K562 (cell line): ENCODE measurements at regions not wholly inside any gene's neighbourhood (a gene's known extent, or its start where the extent isn't known, plus 50 kb on each side); places are given as distances from the start of the nearest gene placed in this dataset.

Experiments used
- ATAC-seq: fragments of 200-7000 bp; cut with Tn5 transposase; 3 replicates; pipeline ENCODE4 v1.9.1; 2020; ENCODE audit warnings: moderate library complexity
- BruUV-seq: library from RNA; stranded (reverse); fragments of 400-500 nt; replicated peaks from 2 replicates; lab custom pipeline; 2021; lab: Mats Ljungman, UMichigan
- CTCF ChIA-PET: fragments of 300-600 bp; formaldehyde crosslinking; extraction: SDS; loops from one replicate; lab custom pipeline; 2021; ENCODE audit warnings: low intra/inter-chr PET ratio; lab: Yijun Ruan, JAX
- POLR2A ChIA-PET: fragments of 300-600, 350-650 bp; sonication (Branson Sonifier 250); formaldehyde crosslinking; extraction: SDS; loops from one replicate; lab custom pipeline; 2021; ENCODE audit warnings: antibody characterized with exemption, inconsistent platforms; lab: Yijun Ruan, JAX
- DNase-seq, 4 experiments: peaks; one replicate each; pipeline versions ENCODE4 v3.0.0 to v3.0.0-alpha.2; 2011 to 2018; ENCODE audit warnings: low spot score in 3 of 4, mixed read lengths in 3 of 4; ENCODE audit errors: extremely low read depth in 1 of 4
- FAIRE-seq: peaks from 2 replicates; lab custom pipeline; 2011; peaks lifted over from hg19 to GRCh38; lab: Jason Lieb, UNC
- H2AFZ ChIP-seq: 2 replicates; pipeline ENCODE4 v1.6.0; 2011; ENCODE audit warnings: low read depth, low read length, control low read depth, inconsistent platforms
- H3K27ac ChIP-seq: fragments of 200-600 bp; 3 replicates; pipeline ENCODE4 v1.8.0; 2011; ENCODE audit warnings: low read depth, mild to moderate bottlenecking, control low read depth, inconsistent platforms, low read length, moderate library complexity, mixed read lengths; ENCODE audit errors: extremely low read depth
- H3K27me3 ChIP-seq, 2 experiments: fragments of 300-600 bp in 1 of 2; 2 replicates in 1 of 2; 3 replicates in 1 of 2; pipeline versions ENCODE4 v1.6.0 to v1.8.0; 2011; ENCODE audit warnings: inconsistent platforms in 2 of 2, low read length in 2 of 2, mild to moderate bottlenecking in 1 of 2, mixed read lengths in 1 of 2, moderate library complexity in 1 of 2; ENCODE audit not compliant: control insufficient read depth in 2 of 2, insufficient read depth in 2 of 2
- H3K36me3 ChIP-seq: fragments of 300-600 bp; 3 replicates; pipeline ENCODE4 v1.8.0; 2011; ENCODE audit warnings: mild to moderate bottlenecking, low read length, inconsistent platforms; ENCODE audit not compliant: control insufficient read depth, insufficient read depth
- H3K4me1 ChIP-seq, 2 experiments: fragments of 200-600 bp in 1 of 2; replicated peaks in 1 of 2; 2 replicates in 1 of 2; 3 replicates in 1 of 2; pipeline versions ENCODE4 v1.5.1 to v1.8.0; 2011; ENCODE audit warnings: inconsistent platforms in 2 of 2, low read length in 2 of 2, mild to moderate bottlenecking in 1 of 2, mixed read lengths in 1 of 2, moderate library complexity in 1 of 2; ENCODE audit not compliant: control insufficient read depth in 2 of 2, insufficient read depth in 2 of 2
- H3K4me2 ChIP-seq: 2 replicates; pipeline ENCODE4 v1.6.1; 2011; ENCODE audit warnings: low read length, control low read depth, inconsistent platforms, mixed read lengths; ENCODE audit not compliant: insufficient read depth
- H3K4me3 ChIP-seq: fragments of 200-600 bp; sonication (generic), shearing (Covaris generic); 2 replicates; pipeline ENCODE4 v1.5.1; 2016; ENCODE audit warnings: control low read depth, inconsistent platforms
- H3K79me2 ChIP-seq: fragments of 200-600 bp; 3 replicates; pipeline ENCODE4 v1.8.0; 2011; ENCODE audit warnings: low read length, inconsistent platforms; ENCODE audit not compliant: control insufficient read depth, insufficient read depth
- H3K9ac ChIP-seq, 2 experiments: 2 replicates each; pipeline versions ENCODE4 v1.6.0 to v1.6.1; 2011; ENCODE audit warnings: low read depth in 2 of 2, low read length in 2 of 2, control low read depth in 1 of 2, inconsistent platforms in 1 of 2, mild to moderate bottlenecking in 1 of 2, mixed read lengths in 1 of 2; ENCODE audit not compliant: insufficient read depth in 1 of 2
- H3K9me1 ChIP-seq: one replicate; pipeline ENCODE4 v1.6.0; 2011; ENCODE audit warnings: inconsistent platforms, mild to moderate bottlenecking, low read length, moderate library complexity; ENCODE audit not compliant: control insufficient read depth, insufficient read depth
- H3K9me3 ChIP-seq: replicated peaks from 2 replicates; pipeline ENCODE4 v1.5.1; 2011; ENCODE audit warnings: low read depth, low read length, inconsistent platforms; ENCODE audit not compliant: control insufficient read depth, insufficient read depth
- H4K20me1 ChIP-seq: replicated peaks from 2 replicates; pipeline ENCODE4 v1.6.1; 2011; ENCODE audit warnings: low read length, inconsistent platforms, mixed read lengths; ENCODE audit not compliant: control insufficient read depth, insufficient read depth
- C11orf30 ChIP-seq: fragments of 450-650 bp; IDR thresholded peaks from 2 replicates; pipeline ENCODE4 v1.6.1; 2016; ENCODE audit warnings: low read depth, mild to moderate bottlenecking
- MAFF ChIP-seq: IDR thresholded peaks from 2 replicates; pipeline ENCODE4 v1.6.1; 2012; ENCODE audit warnings: low read length, improper control_type of control experiment
- MAFG ChIP-seq: fragments of 450-650 bp; conservative IDR thresholded peaks from 2 replicates; pipeline ENCODE4 v1.6.1; 2016; ENCODE audit warnings: missing genetic modification characterization, missing compliant biosample characterization
- MAFK ChIP-seq: IDR thresholded peaks from 2 replicates; pipeline ENCODE4 v1.6.1; 2011; ENCODE audit warnings: low read length, improper control_type of control experiment
- MBD1 ChIP-seq: fragments of 250-450 bp; sonication (Bioruptor Pico); IDR thresholded peaks from 2 replicates; pipeline ENCODE4 v1.8.0; 2022; ENCODE audit warnings: inconsistent platforms
- THAP12 ChIP-seq: fragments of 250-450 bp; sonication (Bioruptor Pico); IDR thresholded peaks from 2 replicates; pipeline ENCODE4 v1.9.0; 2021; ENCODE audit warnings: mild to moderate bottlenecking, inconsistent platforms
- ZBTB33 ChIP-seq: sonication (generic); formaldehyde crosslinking; IDR thresholded peaks from 2 replicates; pipeline ENCODE4 v1.8.1; 2023; ENCODE audit warnings: mild to moderate bottlenecking, missing genetic modification reagents
- ZNF316 ChIP-seq: fragments of 450-650 bp; IDR thresholded peaks from 2 replicates; pipeline ENCODE4 v1.6.1; 2016
- in situ Hi-C: fragments of 300-500 bp; cut with MboI; formaldehyde crosslinking; loops from 4 replicates; pipeline ENCODE4 v1.15.0; 2018; ENCODE audit warnings: inconsistent platforms, mixed read lengths
- intact Hi-C: fragments of 100-400 bp; cut with micrococcal nuclease; formaldehyde crosslinking; loops from 2 replicates; pipeline ENCODE4 v1.14.2; 2022

- TF ChIP-seq ZBTB33 (CRISPR knock-in tag) = no peak
Measured at GRCh38 chr10:8588135-8588534, 533.6 kb downstream of the GATA3 start (continued).

- DNase-seq (no peak), ATAC-seq (no peak), FAIRE-seq (no peak)
- Histone ChIP-seq H4K20me1 (no peaks in the 10 kb centered on the region), H3K9me1 (no peaks in the 10 kb centered on the region), H3K4me1 (no peaks in the 10 kb centered on the region), H3K9ac (no peak overlapping the region), H3K27me3 (no peaks in the 10 kb centered on the region), H3K27ac (no peak overlapping the region), H3K79me2 (no peaks in the 10 kb centered on the region), H3K9me3 (no peaks in the 10 kb centered on the region), H3K4me2 (no peak overlapping the region), H3K36me3 (no peaks in the 10 kb centered on the region), H3K4me3 (no peak overlapping the region), H2AFZ (no peak overlapping the region)
- in situ Hi-C loops (no loop called here), intact Hi-C loops (no loop called here)
- POLR2A ChIA-PET = interaction anchor here (0.5 kb wide), 1 partner anchor 54 kb away, joined by 3 read pairs; no protein-coding TSS in a partner anchor
- BruUV-seq = no TSS peak
- TF ChIP-seq MAFF = peak; percentile 59
- no peak for TF ChIP-seq THAP12 (CRISPR knock-in tag)
- 0 out of 2 replicates have a peak, but pooled peaks have one; percentile 28 for TF ChIP-seq MAFG (tag)
- no peak for TF ChIP-seq MBD1 (CRISPR knock-in tag)
- TF ChIP-seq ZNF316 = peak; percentile 55
- TF ChIP-seq C11orf30 = 0 out of 2 replicates have a peak, but pooled peaks have one; percentile 28
- TF ChIP-seq MAFK = peak; percentile 50
- CTCF ChIA-PET = no interaction called here
Measured at GRCh38 chr10:8590518-8590917, 536.0 kb downstream of the GATA3 start.
